Heart right ventricle (tissue), 16 donors: ENCODE measurements at regions not wholly inside any gene's neighbourhood (a gene's known extent, or its start where the extent isn't known, plus 50 kb on each side); places are given as distances from the start of the nearest gene placed in this dataset.

Experiments used
- ATAC-seq, 8 donors: fragments of 200-7000 bp; cut with Tn5 transposase; one replicate each; pipeline ENCODE4 v1.9.1; 2020; ENCODE audit warnings: mild to moderate bottlenecking in 8 of 8, moderate library complexity in 8 of 8, moderate number of reproducible peaks in 1 of 8
- DNase-seq, 2 donors: peaks; one replicate each; pipeline ENCODE4 v3.0.0-alpha.2; 2020
- H3K27ac ChIP-seq, 10 donors: fragments of 200-600 bp; sonication (generic) in 2 of 10; one replicate each; pipeline versions ENCODE4 v1.5.0 to v1.8.0; 2020 to 2022; ENCODE audit warnings: mild to moderate bottlenecking in 3 of 10
- H3K27me3 ChIP-seq, 7 donors: fragments of 200-600 bp; one replicate each; pipeline ENCODE4 v1.8.0; 2021 to 2022; ENCODE audit warnings: mild to moderate bottlenecking in 2 of 7
- H3K36me3 ChIP-seq, 9 donors: fragments of 200-600 bp; sonication (generic) in 1 of 9; one replicate each; pipeline versions ENCODE4 v1.5.0 to v1.8.0; 2020 to 2022; ENCODE audit warnings: mild to moderate bottlenecking in 2 of 9
- H3K4me1 ChIP-seq, 9 donors: fragments of 200-600 bp; sonication (generic) in 1 of 9; one replicate each; pipeline versions ENCODE4 v1.5.0 to v1.8.0; 2020 to 2022; ENCODE audit warnings: mild to moderate bottlenecking in 4 of 9
- H3K4me3 ChIP-seq, 10 donors: fragments of 200-600 bp; sonication (generic) in 2 of 10; one replicate each; pipeline versions ENCODE4 v1.5.0 to v1.8.0; 2020 to 2022; ENCODE audit warnings: mild to moderate bottlenecking in 7 of 10, moderate library complexity in 2 of 10
- H3K9me3 ChIP-seq, 11 donors: fragments of 200-600 bp in 10 of 11; sonication (generic) in 2 of 11; one replicate each; pipeline versions ENCODE4 v1.5.0 to v1.8.0; 2013 to 2022; ENCODE audit warnings: mild to moderate bottlenecking in 2 of 11, control low read depth in 1 of 11, moderate library complexity in 1 of 11
- WGBS, 2 donors: extraction: QIAGEN DNeasy Blood & Tissue Kit; methylation state at CpG; one replicate each; pipeline ENCODE4 v1.1.7; 2013; ENCODE audit warnings: inconsistent platforms in 1 of 2; 5-methylcytosine and 5-hydroxymethylcytosine counted together
- intact Hi-C, 10 donors: fragments of 100-400 bp; cut with DNase I; formaldehyde crosslinking; loops; one replicate each; pipeline versions ENCODE4 v1.11.1 to v1.14.2; 2022
- TF ChIP-seq, protein P1 (sequence below), 9 donors: fragments of 200-600 bp; sonication (generic) in 2 of 9; IDR thresholded peaks; one replicate each; pipeline versions ENCODE4 v1.5.0 to v1.8.0; 2021 to 2022; ENCODE audit warnings: antibody characterized with exemption in 9 of 9, mild to moderate bottlenecking in 5 of 9, moderate library complexity in 1 of 9
- donor health status: Arrhythmogenic right ventricular cardiomyopathy.
- donor health status: ischemic (EF 13 %, LVEDD 7.1; RV severe dilation, severe dysfunction).
- donor health status: healthy with polysubstance abuse.
- donor health status: DM: no; HTN: yes; CAD: no.
- donor health status: DM: no; HTN: no; CAD: no.
- donor health status: ischemic (EF 25% LVEDD 6.9; RV normal size, moderate dysfunction).
- donor health status: ischemic (EF 25% LVEDD 5.7; RV mildly dilated, moderate dysfunction).
- donor health status: healthy.
- donor health status: DM: yes; HTN: yes; CAD: no.
- donor health status: Ischemic cardiomyopathy.
- donor health status: ischemic (EF 35%, LVEDD 5.7; RV mildly dilated, moderate dysfunction).
- donor health status: nonischemic (EF 11% LVEDD 7.7; RV severe dilation, severe dysfunction).
- donor health status: DM: yes; HTN: yes; CAD: no.
- donor health status: PGD.
- donor health status: ischemic (EF 29% LVEDD 5.4; RV normal size, mild dysfunction).
- donor health status: nonischemic (EF 23%, LVEDD 6.1; RV moderate dilation, normal function).

DNA sequence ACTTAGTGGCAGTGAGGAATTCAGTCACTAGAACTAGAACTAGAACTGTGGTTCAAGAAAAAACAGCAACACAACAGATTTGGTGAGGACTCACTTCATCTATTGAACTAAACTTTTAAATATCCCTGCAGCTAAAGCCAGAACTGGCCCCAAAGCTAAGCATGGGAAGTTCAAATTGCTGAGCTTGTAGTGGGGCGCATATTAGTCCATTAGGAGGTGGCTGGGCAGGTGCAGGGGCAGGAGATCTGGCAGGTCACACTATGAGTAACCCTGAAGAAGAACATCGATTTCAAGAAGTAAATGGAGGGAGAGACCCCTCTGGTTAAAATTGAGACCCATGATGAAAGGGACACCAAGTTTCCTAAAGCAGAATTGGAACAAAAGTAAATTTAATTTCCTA lies 73.8 kb upstream of the UBAC2 start:
- TF ChIP-seq, protein P1, sequence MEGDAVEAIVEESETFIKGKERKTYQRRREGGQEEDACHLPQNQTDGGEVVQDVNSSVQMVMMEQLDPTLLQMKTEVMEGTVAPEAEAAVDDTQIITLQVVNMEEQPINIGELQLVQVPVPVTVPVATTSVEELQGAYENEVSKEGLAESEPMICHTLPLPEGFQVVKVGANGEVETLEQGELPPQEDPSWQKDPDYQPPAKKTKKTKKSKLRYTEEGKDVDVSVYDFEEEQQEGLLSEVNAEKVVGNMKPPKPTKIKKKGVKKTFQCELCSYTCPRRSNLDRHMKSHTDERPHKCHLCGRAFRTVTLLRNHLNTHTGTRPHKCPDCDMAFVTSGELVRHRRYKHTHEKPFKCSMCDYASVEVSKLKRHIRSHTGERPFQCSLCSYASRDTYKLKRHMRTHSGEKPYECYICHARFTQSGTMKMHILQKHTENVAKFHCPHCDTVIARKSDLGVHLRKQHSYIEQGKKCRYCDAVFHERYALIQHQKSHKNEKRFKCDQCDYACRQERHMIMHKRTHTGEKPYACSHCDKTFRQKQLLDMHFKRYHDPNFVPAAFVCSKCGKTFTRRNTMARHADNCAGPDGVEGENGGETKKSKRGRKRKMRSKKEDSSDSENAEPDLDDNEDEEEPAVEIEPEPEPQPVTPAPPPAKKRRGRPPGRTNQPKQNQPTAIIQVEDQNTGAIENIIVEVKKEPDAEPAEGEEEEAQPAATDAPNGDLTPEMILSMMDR (IDR thresholded peaks at IDR 0.05): no peak
- intact Hi-C loops: no loop called here
- WGBS, 2 donors: 38 to 94% methylated on average over 2 of the region's 2 CpGs
- ATAC-seq (no peak), DNase-seq (no peak)
- Histone ChIP-seq H3K4me1 (peaks cover 0 to 16% (median 0%) of the 10 kb centered on the region in 9 donors), H3K27me3 (peaks cover 0 to 99% (median 0%) of the 10 kb centered on the region in 7 donors), H3K9me3 (no peaks in the 10 kb centered on the region), H3K4me3 (no peak overlapping the region), H3K36me3 (no peaks in the 10 kb centered on the region), H3K27ac (no peak overlapping the region)

DNA sequence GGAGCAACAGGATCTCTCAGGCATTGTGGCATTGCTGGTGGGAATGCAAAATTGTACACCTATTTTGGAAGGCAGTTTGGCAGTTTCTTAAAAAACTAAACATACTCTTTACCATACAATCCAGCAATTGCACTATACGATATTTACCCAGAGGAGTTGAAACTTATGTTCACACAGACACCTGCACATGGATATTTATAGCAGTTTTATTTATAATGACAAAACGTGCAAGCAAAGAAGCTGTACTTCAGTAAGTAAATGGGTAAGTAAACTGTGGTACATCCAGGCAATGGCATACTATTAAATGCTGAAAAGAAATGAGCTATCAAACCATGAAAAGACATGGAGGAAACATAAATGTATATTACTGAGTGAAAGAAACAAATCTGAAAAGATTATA lies 71.6 kb upstream of the UBAC2 start:
- no peaks in the 10 kb centered on the region for H3K9me3 ChIP-seq
- WGBS, 2 donors: 56 to 74% methylated on average over 2 of the region's 2 CpGs
- H3K27me3 ChIP-seq: peaks cover 0 to 99% (median 0%) of the 10 kb centered on the region in 7 donors

DNA sequence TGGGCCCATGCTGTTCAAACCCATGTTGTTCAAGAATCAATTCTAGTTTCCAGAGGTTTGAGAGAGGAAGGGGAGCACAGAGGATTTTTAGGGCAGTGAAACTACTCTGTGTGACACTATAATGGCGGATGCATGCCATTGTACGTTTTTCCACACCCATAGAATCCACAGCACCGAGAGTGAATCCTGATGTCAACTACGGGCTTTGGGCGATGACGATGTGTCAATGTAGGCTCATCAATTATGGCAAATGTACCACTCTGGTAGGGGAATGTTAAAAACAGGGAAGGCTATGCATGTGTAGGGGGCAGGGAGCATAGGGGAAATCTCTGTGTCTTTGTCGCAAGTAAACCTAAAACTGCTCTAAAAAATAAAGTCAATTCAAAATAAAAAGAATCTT lies 70.7 kb upstream of the UBAC2 start:
- H3K27ac ChIP-seq: no peak overlapping the region
- ATAC-seq (no peak), DNase-seq (no peak)
- H3K4me3 ChIP-seq: no peak overlapping the region
- TF ChIP-seq, protein P1 (IDR thresholded peaks at IDR 0.05): no peak
- H3K9me3 ChIP-seq: no peaks in the 10 kb centered on the region
- H3K36me3 ChIP-seq: no peaks in the 10 kb centered on the region
- intact Hi-C loops: no loop called here
- peaks cover 0 to 7% (median 0%) of the 10 kb centered on the region in 9 donors for H3K4me1 ChIP-seq
- peaks cover 0 to 100% (median 0%) of the 10 kb centered on the region in 7 donors for H3K27me3 ChIP-seq
- WGBS, 2 donors: 96 to 97% methylated on average over 7 of the region's 7 CpGs

More for the DNA sequence above, 71.6 kb upstream of the UBAC2 start:
- DNase-seq (no peak), ATAC-seq (no peak)
- TF ChIP-seq, protein P1 (IDR thresholded peaks at IDR 0.05): no peak
- Histone ChIP-seq H3K36me3 (no peaks in the 10 kb centered on the region), H3K4me3 (no peak overlapping the region), H3K4me1 (peaks cover 0 to 16% (median 0%) of the 10 kb centered on the region in 9 donors), H3K27ac (no peak overlapping the region)
- intact Hi-C loops: no loop called here

DNA sequence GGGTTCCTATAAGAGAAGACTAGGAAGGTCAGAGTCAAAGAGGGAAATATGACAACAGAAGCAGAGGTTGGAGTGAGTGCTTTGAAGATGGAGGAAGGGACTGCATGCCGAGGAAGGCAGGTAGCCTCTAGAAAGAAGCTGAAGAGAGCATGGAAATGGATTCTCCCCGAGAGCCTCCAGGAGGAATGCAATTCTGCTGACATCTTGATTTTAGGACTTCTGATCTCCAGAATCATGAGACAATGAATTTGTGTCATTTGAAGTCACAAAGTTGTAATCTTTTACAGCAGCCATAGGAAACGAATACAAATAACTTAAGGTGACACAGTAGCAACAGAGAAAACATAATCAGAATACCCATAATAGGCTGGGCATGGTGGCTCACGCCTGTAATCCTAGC lies 69.2 kb upstream of the UBAC2 start:
- DNase-seq (no peak), ATAC-seq (no peak)
- H3K4me3 ChIP-seq: no peak overlapping the region
- H3K27ac ChIP-seq: no peak overlapping the region
- TF ChIP-seq, protein P1 (IDR thresholded peaks at IDR 0.05): no peak
- no peaks in the 10 kb centered on the region for H3K36me3 ChIP-seq
- no peaks in the 10 kb centered on the region for H3K9me3 ChIP-seq
- 95 to 98% methylated on average over 4 of the region's 4 CpGs for WGBS, 2 donors
- peaks cover 0 to 100% (median 0%) of the 10 kb centered on the region in 7 donors for H3K27me3 ChIP-seq
- peaks cover 0 to 6% (median 0%) of the 10 kb centered on the region in 9 donors for H3K4me1 ChIP-seq
- intact Hi-C loops: no loop called here
